Stimulated activated CD4-positive, alpha-beta T cell treated with anti-CD3 and anti-CD28 coated beads, Interleukin-15, amount 100 ng/mL, for 48 hours (primary cell): ENCODE measurements at regions not wholly inside any gene's neighbourhood (a gene's known extent, or its start where the extent isn't known, plus 50 kb on each side); places are given as distances from the start of the nearest gene placed in this dataset.
A peak's percentile ranks its signal among the peaks of the same experiment; 100 is the strongest.
"Not testable (repeated sequence)": the region's sequence is repeated elsewhere in the genome, so short reads cannot be mapped to it uniquely, and the experiment has no call there.

Source experiments
- DNase-seq, 2 donors: peaks; one replicate each; pipeline ENCODE4 v3.0.0-alpha.2; 2020; ENCODE audit warnings: low read depth in 2 of 2

- DNase-seq: no peak
These were observed 53.5 kb downstream of the PAGE2 start for GRCh38 chrX:55142206-55142918.

DNA sequence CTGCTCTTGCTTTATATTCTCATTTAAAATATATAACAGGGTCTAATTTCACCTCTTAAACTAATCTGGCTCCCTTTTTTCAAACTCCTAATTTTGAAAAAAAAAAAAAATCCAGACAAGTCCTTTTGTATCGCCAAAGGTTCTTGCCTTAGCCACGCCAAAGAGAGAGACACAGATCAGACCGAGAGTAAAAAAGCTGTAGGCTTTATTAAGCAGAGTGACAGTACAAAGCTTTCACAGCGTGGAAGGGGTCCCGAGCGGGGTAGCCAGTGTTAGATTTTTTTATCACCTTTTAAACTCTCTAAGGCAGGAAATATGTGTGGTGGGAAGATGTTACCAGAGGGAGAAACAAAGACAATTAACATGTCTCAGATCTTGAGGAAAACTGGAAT, 54.1 kb downstream of the PAGE2 start:
- DNase-seq: no peak

GRCh38 chrX:55143621-55144020, 54.8 kb downstream of the PAGE2 start:
- no peak for DNase-seq

- no peak for DNase-seq
These were observed 55.9 kb downstream of the PAGE2 start for GRCh38 chrX:55144697-55145096.

GRCh38 chrX:55149242-55149641, 60.4 kb downstream of the PAGE2 start:
- DNase-seq: no peak

DNA sequence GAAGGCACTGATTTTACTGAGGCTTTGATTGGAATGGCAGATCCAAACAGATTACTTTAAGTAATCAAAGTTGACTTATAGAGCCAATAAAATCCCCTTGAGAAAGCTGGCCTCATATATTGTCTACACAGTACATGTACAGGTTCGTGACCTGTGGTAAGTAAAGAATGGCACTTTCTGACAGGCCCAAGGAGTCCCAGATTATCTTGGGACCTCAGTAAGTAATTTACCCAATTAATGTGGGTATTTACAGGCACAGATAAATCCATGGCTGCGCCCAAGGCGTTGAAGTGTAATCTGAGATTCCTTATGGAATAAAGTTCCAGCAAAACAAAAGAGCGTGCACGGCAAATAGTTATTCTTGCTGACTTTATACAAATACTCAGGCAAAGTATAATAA, 62.4 kb downstream of the PAGE2 start:
- no peak for DNase-seq

GRCh38 chrX:55159551-55159950, 60.6 kb upstream of the PAGE5 start:
- DNase-seq: no peak

DNA sequence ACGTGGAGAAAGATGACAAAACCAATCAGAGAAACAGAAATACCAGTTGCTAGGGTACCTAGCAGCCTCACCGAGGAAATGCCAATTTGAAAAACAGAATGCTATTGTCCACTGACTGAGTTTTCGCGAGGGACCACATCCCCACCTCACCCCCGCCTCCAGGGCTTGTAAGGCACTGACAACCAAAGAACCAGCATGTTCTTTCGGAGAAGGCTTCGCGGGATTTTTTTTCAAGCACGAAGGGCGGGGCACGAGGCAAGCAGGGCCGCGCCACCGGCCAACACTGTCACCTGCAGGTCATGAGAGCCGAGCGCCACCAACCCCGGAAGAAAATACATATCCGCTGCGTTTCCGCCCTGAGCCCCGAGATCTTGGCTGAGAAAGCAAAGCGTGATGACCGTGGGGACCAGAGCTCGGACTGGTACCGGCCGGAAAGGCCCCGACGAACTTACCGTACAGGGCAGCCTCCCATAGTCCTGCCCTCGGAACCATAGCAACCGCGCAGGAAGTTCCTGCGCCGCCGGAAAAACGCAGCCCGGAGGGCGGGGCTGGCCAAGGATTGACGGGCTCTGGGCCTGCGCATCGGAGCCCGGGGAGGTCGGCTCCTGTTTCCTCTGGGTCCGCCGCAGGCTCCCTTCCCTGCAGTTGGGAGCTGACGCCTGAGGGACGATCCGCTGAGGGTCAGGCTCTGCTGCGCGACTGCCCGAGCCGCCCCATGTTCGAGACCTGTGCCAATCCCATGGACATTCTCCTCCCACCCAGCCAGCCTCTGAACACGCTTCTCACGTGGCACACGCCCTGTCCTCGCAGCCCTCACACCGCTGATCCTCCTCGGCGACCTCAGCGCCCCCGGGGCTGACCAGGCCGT, 59.2 kb upstream of the PAGE5 start:
- DNase-seq: peak; percentile 74 to 76

GRCh38 chrX:55161581-55161980, 58.6 kb upstream of the PAGE5 start:
- DNase-seq: no peak

- no peak for DNase-seq
These were observed 57.0 kb upstream of the PAGE5 start for GRCh38 chrX:55163171-55163570.

GRCh38 chrX:55165026-55165425, 55.1 kb upstream of the PAGE5 start:
- DNase-seq: not testable (repeated sequence)

DNA sequence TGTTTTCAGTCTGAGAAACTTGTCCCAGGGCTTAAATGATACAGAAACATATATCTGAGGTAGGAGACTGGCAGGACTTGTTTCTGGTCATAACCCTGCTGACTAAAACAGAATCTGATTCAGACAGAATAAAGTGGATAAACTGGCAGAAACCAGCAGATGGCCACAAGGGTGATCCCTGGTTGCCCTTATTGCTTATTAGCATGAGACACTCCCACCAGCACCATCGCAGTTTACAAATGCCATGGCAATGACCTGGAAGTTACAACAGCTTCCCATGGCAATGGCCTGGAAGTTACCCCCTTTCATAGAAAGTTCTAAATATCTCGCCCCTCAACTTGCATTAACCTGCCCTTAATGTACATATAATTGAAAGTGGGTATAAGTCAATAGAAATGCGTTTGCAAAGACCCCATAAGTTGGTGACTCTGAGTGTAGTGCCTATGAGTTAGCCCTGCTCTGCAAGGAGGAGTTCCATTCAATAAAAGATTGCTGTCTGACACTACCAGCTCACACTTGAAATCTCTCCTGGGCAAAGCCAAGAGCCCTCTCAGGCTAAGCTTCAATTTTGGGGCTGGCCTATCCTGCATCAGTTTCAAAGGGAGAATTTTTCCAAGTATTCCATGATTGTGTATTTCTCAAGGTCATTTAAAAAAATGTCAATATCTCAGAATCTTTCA, 52.9 kb upstream of the PAGE5 start:
- no peak for DNase-seq

DNA sequence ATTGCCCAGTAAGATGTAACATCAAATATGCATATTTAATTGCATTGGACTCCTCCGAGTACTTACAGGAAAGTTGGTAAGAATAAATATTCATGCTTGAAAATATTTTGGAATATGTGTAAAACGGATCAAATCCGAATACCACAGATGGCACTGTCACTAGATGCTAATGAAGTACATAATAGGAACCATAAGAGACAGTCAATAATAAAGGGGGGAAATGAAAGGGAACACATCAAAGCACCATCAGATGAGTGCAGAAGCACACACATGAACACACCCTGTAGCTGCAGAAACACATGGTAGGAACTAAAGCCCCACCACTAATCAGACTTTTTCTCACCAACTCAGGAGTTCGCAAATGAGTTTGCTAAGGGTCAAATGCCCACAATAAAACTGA, 52.2 kb upstream of the PAGE5 start:
- DNase-seq: no peak

GRCh38 chrX:55169782-55170181, 50.4 kb upstream of the PAGE5 start:
- no peak for DNase-seq
